Endothelial cell of umbilical vein (primary cell): ENCODE measurements at regions not wholly inside any gene's neighbourhood (a gene's known extent, or its start where the extent isn't known, plus 50 kb on each side); places are given as distances from the start of the nearest gene placed in this dataset.
"Not testable (repeated sequence)": the region's sequence is repeated elsewhere in the genome, so short reads cannot be mapped to it uniquely, and the experiment has no call there.

ENCODE experiments used
- CTCF ChIP-seq, 2 donors: IDR thresholded peaks; 1 replicate in 1 of 2; 2 replicates in 1 of 2; pipeline ENCODE4 v1.5.1; 2011; ENCODE audit warnings: low read length in 2 of 2, mild to moderate bottlenecking in 2 of 2, moderate library complexity in 2 of 2, control low read depth in 1 of 2, inconsistent platforms in 1 of 2, low read depth in 1 of 2; ENCODE audit not compliant: insufficient read depth in 1 of 2; ENCODE audit errors: extremely low read depth in 1 of 2
- POLR2A ChIP-seq: IDR thresholded peaks from 2 replicates; pipeline ENCODE4 v1.6.1; 2012; ENCODE audit warnings: low read depth, mild to moderate bottlenecking, control low read depth, low read length

DNA sequence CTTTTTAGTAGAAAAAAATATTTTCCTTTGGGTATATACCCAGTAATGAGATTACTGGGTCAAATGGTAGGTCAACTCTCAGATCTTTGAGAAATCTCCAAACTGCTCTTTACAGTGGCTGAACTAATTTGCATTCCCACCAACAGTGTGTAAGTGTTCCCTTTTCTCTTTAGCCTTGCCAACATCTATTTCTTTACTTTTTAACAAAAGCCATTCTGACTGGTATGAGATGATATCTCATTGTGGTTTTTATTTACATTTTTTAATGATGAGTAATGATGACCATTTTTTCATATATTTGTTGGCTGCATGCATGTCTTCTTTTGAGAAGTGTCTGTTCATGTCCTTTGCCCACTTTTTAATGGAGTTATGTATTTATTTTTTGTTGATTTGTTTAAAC lies 1086.2 kb upstream of the GJE1 start:
- TF ChIP-seq CTCF (IDR thresholded peaks at IDR 0.05; ENCODE audit: extremely low read depth in 1 of 2, insufficient read depth in 1 of 2, low read depth in 1 of 2, low read length in 2 of 2); POLR2A: not testable (repeated sequence)
